HG03520 (cell line): ENCODE measurements at regions not wholly inside any gene's neighbourhood (a gene's known extent, or its start where the extent isn't known, plus 50 kb on each side); places are given as distances from the start of the nearest gene placed in this dataset.
"Not testable (repeated sequence)": the region's sequence is repeated elsewhere in the genome, so short reads cannot be mapped to it uniquely, and the experiment has no call there.

Experiments used
- ATAC-seq: cut with Tn5 transposase; IDR thresholded peaks from one replicate; pipeline ENCODE4 v1.9.1; 2021; ENCODE audit warnings: mild to moderate bottlenecking, moderate library complexity; ENCODE audit not compliant: unreplicated experiment

- ATAC-seq, result no peak
Measured at GRCh38 chr5:109630093-109630492, 59.6 kb upstream of the MAN2A1 start.

- no peak for ATAC-seq
Measured at GRCh38 chr5:109628591-109628990, 61.1 kb upstream of the MAN2A1 start.

- ATAC-seq, result not testable (repeated sequence)
Measured at GRCh38 chr5:109621266-109621665, 68.5 kb upstream of the MAN2A1 start.

- ATAC-seq, result no peak
Measured at GRCh38 chr5:109620651-109621050, 69.1 kb upstream of the MAN2A1 start.

- no peak for ATAC-seq
Measured at GRCh38 chr5:109619606-109620005, 70.1 kb upstream of the MAN2A1 start.

GRCh38 chr5:109619021-109619460 is 70.7 kb upstream of the MAN2A1 start:
- ATAC-seq, result no peak

GRCh38 chr5:109614981-109615380 is 74.7 kb upstream of the MAN2A1 start:
- no peak for ATAC-seq

GRCh38 chr5:109614301-109614700 is 75.4 kb upstream of the MAN2A1 start:
- no peak for ATAC-seq

GRCh38 chr5:109612278-109612905 is 77.3 kb upstream of the MAN2A1 start:
- ATAC-seq, result no peak

- no peak for ATAC-seq
Measured at GRCh38 chr5:109611505-109611904, 78.2 kb upstream of the MAN2A1 start.

- no peak for ATAC-seq
Measured at GRCh38 chr5:109611061-109611460, 78.7 kb upstream of the MAN2A1 start.

- ATAC-seq, result no peak
Measured at GRCh38 chr5:109610581-109610980, 79.1 kb upstream of the MAN2A1 start.

GRCh38 chr5:109605207-109605730 is 84.5 kb upstream of the MAN2A1 start:
- no peak for ATAC-seq

GRCh38 chr5:109604758-109605157 is 85.0 kb upstream of the MAN2A1 start:
- ATAC-seq, result no peak

GRCh38 chr5:109601736-109602135 is 88.0 kb upstream of the MAN2A1 start:
- ATAC-seq, result no peak

GRCh38 chr5:109597893-109598292 is 91.8 kb upstream of the MAN2A1 start:
- ATAC-seq, result no peak

GRCh38 chr5:109594217-109594616 is 95.5 kb upstream of the MAN2A1 start:
- no peak for ATAC-seq

- ATAC-seq, result no peak
Measured at GRCh38 chr5:109590799-109591198, 98.9 kb upstream of the MAN2A1 start.

- no peak for ATAC-seq
Measured at GRCh38 chr5:109589986-109590385, 99.7 kb upstream of the MAN2A1 start.

GRCh38 chr5:109589239-109589638 is 100.5 kb upstream of the MAN2A1 start:
- ATAC-seq, result no peak

- ATAC-seq, result no peak
Measured at GRCh38 chr5:109588281-109589035, 101.3 kb upstream of the MAN2A1 start.

- ATAC-seq, result no peak
Measured at GRCh38 chr5:109584986-109585599, 104.6 kb upstream of the MAN2A1 start.
